ENCODE measurements at regions not wholly inside any gene's neighbourhood (a gene's known extent, or its start where the extent isn't known, plus 50 kb on each side); places are given as distances from the start of the nearest gene placed in this dataset.
"Not testable (repeated sequence)": the region's sequence is repeated elsewhere in the genome, so short reads cannot be mapped to it uniquely, and the experiment has no call there.

GRCh38 chr6:77173472-77174074 is 289.7 kb downstream of the HTR1B start:
- FAIRE-seq: no peak

DNA sequence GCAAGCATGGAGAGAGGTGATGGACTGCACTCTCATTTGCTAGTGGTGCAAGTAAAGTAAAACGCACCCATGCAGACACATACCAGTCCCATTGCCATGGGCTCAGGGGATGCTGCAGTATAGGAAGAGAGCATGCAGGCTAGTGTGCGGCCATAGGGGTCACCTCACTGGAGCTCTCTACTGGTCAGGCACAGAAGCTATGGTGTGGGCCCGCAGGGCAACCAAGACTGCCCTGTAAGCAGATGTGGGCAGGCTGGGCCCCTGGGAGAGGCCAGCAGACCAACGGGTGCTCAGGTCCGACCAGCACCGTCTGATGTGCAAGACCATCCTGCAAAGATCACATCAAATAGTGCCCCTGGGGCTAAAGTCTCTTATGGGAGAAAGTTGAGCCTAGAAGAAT is 290.7 kb downstream of the HTR1B start:
- FAIRE-seq: no peak

- FAIRE-seq: no peak
Measured at GRCh38 chr6:77159730-77160129, 303.6 kb downstream of the HTR1B start.

DNA sequence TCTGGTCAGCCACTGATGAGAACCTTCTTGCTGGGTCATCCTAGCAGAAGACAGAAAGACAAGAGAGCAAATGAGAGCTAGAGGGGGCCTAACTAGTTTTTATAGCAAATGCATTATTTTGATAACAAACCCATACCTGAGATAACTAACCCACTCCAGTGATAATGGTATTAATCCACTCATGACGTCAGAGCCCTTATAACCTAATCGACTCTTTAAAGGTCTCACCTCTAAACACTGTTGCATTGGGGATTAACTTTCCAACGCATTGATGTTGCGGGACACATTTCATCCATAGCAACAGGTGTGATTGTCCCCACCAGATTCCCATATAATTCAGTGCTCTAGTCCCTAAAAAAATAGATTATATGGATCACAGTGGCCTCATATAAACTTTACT is 312.1 kb downstream of the HTR1B start:
- no peak for FAIRE-seq

DNA sequence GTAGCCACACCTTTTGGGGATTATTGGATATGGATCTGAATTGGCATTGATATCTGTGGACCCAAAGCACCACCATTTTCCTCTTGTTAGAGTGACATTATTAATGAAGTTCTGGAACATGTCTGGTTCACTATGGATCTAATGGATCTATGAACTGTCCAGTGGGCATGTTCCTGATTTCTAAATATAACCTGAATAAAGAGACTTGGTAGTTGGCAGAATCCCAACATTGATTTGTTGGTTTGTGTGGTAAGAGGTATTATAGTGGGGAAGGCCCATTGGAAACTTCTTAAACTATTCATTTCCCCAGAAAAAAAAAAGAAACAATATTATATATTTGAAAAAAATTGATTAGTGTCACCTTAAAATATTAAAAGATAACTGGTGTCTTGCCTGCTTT is 312.6 kb downstream of the HTR1B start:
- no peak for FAIRE-seq

DNA sequence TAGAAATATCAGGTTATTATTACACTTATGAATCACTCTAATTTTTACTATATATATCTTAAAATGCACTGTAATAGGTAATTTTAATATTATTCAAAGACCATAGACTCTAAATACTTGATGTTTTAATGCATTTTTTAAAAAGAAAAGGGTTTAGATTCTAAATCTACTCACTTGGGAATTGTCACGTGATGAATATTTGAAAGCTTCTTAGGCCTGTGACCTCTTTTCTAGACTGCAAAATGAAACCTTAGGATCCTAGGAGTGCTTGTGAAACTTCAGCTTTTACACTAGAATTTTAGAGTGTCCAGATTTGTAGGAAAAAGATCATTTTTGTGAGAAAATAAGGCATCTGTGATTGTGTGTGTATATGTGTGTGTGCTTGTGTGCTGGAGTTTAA is 318.0 kb downstream of the HTR1B start:
- FAIRE-seq: no peak

DNA sequence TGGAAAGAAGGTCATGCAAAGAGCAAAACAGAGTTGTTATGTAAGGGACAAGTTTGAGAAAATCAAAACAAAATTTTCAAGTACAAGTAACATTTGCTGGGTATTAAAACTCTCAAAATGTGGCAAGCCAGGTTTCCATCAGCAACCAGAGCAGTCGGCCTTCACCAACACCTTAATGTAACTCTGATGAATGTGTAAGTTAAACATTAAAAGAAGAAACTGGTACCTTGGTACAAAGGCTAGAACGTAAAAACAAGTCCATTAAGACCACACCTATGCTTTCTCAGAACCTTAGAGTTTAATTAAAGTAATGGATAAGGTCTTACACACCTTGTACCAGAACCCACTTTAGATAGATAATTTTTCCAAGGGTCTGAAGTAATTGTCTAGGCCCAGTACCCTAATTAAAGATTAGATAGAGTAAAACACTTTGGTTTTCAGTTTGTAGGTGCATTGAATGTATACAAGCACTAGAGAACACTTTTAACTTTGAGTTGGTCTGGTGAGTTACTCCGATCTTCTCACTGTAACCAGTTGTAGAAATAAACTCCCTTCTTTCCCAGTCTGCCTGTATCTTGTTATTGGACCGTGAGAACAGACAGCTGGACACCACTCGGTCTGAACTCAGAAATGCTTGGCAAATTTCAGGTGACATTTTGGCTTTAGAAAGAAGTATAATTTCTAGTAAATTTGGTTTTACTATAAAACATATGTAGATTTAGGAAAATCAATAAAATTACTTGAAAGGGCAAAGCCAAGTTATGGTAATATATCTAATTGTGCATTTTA is 319.4 kb downstream of the HTR1B start:
- no peak for FAIRE-seq

DNA sequence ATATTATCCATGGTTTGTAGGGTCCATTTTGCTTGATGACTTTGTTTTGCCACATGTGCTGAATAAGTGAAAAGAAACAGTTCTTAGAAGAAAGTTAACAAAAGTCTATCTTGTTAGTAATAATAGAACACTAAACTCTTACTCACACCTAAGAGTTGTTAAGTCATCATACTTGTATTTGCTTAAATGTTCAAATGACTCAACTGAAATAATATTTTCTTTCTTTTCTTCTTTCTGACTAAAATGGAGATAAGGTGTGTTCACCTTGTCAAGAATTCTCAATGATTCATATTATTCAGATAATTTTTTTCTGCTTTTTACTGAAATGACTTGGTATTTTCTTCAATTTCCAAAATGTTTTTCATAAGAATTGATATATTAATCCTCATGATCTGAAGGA is 327.2 kb downstream of the HTR1B start:
- no peak for FAIRE-seq

DNA sequence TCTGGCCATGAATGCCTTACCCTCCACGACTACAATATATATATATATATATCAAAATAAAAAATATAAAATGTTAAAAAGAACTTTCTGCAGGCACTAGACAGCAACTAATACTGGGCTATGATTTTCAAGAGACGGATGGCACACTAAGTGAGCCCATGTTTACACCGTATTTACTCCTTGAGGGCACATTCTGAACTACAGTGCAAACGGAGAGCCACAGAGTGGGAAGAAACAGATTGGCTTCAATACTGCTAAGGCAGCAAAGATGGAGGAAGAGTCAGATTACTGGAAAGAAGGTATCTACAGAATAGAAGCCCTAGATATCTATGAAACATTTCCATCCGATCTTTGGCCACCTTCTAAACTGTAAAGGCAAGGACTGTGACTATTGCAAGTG is 330.3 kb downstream of the HTR1B start:
- FAIRE-seq: no peak

- FAIRE-seq: no peak
Measured at GRCh38 chr6:77131426-77131825, 331.9 kb downstream of the HTR1B start.

DNA sequence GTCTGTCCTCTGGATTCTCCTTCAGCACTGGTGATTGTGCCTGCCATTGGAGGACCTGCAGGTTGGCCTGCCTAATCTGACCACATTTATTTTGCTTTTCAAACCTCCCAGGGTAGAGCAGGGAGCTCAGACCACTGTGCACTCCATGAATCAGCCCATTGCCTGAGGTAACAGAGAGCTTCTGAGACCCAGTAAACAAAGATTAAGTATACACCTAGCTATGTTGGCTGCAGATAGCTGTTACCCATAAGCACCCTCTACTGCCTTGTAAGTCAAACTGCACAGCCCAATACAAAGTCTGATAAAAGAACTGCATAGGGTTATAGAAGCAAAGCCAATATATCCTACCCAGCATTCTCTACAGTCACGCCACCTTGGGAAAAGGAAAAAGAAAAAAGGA is 338.7 kb downstream of the HTR1B start:
- no peak for FAIRE-seq

DNA sequence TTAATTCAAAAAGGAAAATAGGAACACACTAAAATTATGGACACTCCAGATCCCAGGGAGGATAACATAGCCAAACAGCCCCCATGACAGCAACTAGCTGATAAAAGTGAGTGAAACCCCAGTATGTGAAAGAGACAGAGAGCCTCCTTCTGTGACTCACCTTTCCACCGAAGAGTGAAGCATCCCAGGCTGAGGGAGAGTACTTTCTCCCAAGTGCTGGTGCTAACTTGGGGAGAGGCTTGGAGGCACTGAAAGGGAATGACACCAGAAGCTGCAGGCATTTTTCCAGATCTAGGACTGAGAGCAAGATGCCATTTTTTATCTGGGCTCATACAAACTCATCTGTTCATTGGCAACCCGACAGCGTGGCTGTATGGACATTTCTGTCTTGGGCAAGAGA is 339.8 kb downstream of the HTR1B start:
- FAIRE-seq: no peak

DNA sequence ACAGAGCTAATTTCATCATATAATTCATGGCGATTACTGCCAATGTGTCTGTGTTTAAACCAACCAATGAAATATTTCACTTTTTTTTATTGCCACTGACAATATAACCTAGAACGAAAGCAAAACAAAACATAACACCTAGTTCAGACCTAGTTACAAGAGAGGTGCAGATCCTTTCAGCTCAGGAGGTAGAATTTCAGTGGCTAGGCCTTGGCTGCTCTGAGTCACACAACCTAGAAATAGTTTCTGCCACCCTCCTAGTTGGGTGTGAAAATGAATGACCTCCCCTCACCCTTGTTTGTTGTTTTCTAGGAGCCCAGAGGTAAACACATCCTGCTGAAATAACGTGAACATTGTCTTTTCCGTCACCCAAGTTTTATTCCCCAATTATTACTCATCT is 356.3 kb downstream of the HTR1B start:
- no peak for FAIRE-seq

- FAIRE-seq: no peak
Measured at GRCh38 chr6:77105091-77105490, 358.2 kb downstream of the HTR1B start.

DNA sequence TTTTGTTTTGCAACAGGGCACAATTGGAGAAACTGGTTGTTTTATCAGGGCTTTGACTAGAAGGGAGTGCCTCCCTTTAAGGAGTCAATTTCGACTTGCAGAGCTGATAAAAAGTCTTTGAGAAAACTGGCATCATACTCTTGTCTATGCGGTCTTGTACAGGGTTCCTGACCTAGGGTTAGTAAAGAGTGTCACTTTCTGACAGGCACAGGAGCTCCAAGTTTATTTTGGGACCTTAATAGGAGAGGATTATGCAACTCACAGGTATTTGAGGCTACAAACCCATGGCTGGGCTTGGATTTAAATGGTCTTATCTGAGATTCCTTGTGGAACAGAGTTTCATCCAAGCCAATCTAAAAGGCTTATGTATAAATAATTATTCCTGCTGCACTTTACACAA is 365.4 kb downstream of the HTR1B start:
- FAIRE-seq: no peak

GRCh38 chr6:77095936-77096627 is 367.2 kb downstream of the HTR1B start:
- FAIRE-seq: no peak

- no peak for FAIRE-seq
Measured at GRCh38 chr6:77094821-77095220, 368.5 kb downstream of the HTR1B start.

DNA sequence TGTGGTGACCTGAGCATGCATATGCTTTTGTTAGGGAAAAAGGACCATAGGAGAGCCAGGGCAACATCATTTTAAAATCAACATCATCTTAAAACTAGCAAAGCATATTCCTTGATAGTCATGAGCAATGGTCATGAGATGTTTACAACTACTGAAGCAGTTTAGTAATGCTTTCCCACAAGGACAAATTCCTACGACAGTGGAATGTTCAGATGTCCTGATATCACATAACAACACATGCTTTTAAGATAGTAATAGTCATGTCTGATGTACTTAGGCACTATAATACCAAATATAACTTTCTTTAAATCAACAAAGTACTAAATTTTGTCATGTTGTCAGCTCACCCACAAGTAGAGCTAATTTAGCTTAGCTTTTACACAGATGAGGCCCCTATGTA is 370.3 kb downstream of the HTR1B start:
- no peak for FAIRE-seq

DNA sequence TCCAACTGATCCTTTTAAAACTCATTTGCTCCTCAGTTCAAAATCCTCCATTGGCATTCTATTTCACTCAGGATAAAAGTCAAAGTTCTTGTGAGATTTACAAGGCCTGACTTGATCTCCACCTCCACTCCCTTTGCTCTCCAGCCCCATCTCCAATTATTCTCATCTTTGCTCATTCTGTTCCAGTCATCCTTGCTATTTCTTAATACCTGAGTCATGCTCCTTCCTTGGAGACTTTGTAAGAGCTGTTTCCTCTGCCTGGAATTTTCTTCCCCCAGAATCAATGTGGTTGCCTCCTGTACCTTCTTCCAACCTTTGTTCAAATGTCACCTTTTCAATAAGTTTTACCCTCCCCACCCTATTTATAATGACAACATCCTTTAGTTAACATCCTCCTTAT is 373.5 kb downstream of the HTR1B start:
- no peak for FAIRE-seq

- not testable (repeated sequence) for FAIRE-seq
Measured at GRCh38 chr6:77087794-77088318, 375.4 kb downstream of the HTR1B start.

- no peak for FAIRE-seq
Measured at GRCh38 chr6:77074037-77074713, 389.1 kb downstream of the HTR1B start.

DNA sequence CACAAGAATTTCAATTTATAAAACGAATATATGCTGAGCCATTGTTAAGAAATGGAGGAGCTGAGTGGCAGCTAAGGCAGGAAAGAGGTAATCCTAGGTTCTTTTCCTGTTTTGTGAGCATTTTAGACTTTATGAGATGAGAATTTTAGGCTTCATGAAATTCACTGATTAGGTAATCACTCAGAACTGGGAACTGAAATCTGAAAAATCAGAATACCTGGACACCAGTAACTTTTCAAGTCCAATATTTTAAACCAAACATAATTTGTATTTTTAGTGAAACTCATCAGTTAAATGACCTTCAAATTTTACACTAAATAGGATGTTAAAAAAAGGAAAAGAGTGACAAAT is 389.9 kb downstream of the HTR1B start:
- no peak for FAIRE-seq

GRCh38 chr6:77072694-77073409 is 390.4 kb downstream of the HTR1B start:
- FAIRE-seq: no peak
